ENCODE measurements at regions not wholly inside any gene's neighbourhood (a gene's known extent, or its start where the extent isn't known, plus 50 kb on each side); places are given as distances from the start of the nearest gene placed in this dataset.
"Not testable (repeated sequence)": the region's sequence is repeated elsewhere in the genome, so short reads cannot be mapped to it uniquely, and the experiment has no call there.

GRCh38 chr21:22743085-22743484, 1744.9 kb downstream of the NCAM2 start:
- no peak overlapping the region for H3K4me3 ChIP-seq (ENCODE audit: low read length)
- DNase-seq (ENCODE audit: low read depth, low spot score) = no peak

DNA sequence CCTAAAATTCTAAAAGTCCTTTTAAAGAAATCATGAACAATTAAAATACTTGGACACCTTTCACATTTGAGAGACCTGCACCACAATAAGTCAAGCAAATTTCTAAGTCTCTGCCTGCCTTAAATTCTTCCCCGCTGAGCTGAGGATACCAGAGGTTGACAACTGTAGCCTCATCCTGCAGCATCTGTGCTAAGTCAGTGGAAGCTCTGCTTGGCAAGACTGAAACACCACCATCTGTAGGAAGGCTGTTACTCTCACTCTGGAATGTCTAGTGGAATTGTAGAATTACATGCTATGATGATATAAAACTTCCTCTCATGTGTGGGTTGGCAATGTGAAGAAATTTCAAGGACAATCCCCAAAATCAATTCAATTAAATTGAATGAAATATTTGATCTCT, 1756.5 kb downstream of the NCAM2 start:
- no peak for DNase-seq (ENCODE audit: low read depth, low spot score)
- H3K4me3 ChIP-seq (ENCODE audit: low read length) = no peak overlapping the region

GRCh38 chr21:22758478-22758877, 1760.3 kb downstream of the NCAM2 start:
- H3K4me3 ChIP-seq (ENCODE audit: low read length) = no peak overlapping the region
- no peak for DNase-seq (ENCODE audit: low read depth, low spot score)

GRCh38 chr21:22762463-22762862, 1764.3 kb downstream of the NCAM2 start:
- DNase-seq (ENCODE audit: low read depth, low spot score) = no peak
- no peak overlapping the region for H3K4me3 ChIP-seq (ENCODE audit: low read length)

GRCh38 chr21:22763442-22763841, 1765.2 kb downstream of the NCAM2 start:
- no peak for DNase-seq (ENCODE audit: low read depth, low spot score)
- no peak overlapping the region for H3K4me3 ChIP-seq (ENCODE audit: low read length)

DNA sequence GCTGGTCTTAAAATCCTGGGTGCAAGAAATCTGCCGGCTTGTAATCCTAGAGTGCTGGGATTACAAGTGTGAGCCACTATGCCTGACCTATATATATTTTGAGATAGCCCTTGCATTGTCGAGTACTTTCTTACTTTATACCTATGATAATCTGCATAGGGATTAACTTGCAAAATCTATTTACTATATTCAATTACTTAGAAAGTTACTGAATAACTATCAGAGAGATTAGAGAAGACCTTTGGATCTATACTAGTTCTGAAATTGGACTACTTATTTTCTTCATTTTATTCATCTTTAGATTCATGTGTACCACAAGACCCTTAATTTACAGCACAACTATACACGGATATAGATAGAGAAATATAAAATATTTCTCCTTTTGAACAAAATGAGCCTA, 1766.0 kb downstream of the NCAM2 start:
- DNase-seq (ENCODE audit: low read depth, low spot score) = no peak
- H3K4me3 ChIP-seq (ENCODE audit: low read length) = no peak overlapping the region

DNA sequence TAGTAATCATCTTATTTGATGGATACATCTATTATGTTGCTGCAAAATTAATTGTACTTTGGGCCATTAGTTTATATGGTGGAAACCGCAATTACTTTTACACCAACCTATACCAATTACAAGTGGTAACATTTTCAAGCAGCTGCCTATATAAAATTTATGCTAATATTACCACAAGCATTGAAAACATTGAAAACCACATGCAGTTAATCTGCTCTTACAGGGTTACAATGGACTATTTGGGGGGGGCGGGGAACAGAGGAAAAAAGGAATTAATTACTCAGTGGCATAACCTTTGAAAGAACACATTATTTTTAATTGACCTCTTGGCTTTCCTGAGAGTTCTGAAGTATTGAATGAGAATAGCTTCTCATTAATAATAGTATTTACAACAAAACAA, 1793.2 kb downstream of the NCAM2 start:
- no peak for DNase-seq (ENCODE audit: low read depth, low spot score)
- H3K4me3 ChIP-seq (ENCODE audit: low read length) = no peak overlapping the region

DNA sequence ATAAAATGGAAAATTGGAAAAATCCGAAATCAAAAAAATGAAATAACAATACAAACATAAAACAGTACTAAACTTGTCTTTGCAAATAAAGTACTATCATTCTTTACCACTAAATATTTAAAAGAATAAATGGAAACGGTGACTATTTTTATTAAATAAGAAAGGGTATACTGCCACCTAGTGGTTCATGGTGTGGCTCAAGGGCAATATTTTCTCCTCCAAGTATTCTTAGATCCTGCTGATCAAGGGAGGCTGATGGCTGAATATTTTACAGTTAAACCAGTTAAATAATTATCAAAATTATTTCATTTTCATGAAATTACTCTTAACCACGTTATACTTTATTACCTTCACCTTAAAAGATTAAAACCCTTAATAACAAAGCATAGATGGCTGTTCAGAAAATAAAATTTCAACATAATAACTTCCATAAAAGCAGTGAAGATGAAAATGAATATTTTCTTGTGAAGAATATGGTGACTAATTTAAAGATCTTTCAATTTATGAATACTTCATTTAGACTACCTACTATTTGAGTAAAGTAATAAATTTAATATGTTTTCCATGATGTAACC, 1793.9 kb downstream of the NCAM2 start:
- peak; percentile 58 for DNase-seq (ENCODE audit: low read depth, low spot score)
- no peak overlapping the region for H3K4me3 ChIP-seq (ENCODE audit: low read length)

DNA sequence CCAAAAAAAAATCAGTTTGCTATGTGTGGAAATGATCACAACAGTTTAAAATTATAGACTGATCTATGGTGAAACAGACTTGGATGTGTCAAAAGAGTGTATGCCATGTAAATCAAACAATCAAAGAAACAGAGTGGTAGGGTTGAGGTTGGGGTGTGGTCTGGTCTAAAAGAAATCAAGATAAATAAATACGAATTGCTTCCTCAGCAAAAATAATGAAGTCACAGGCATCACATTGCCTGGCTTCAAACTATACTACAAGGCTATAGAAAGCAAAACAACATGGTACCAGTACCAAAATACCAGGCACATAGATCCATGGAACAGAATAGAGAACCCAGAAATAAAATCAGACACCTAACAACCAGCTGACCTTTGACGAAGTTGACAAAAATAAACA, 1796.9 kb downstream of the NCAM2 start:
- DNase-seq (ENCODE audit: low read depth, low spot score) = no peak
- H3K4me3 ChIP-seq (ENCODE audit: low read length) = no peak overlapping the region

DNA sequence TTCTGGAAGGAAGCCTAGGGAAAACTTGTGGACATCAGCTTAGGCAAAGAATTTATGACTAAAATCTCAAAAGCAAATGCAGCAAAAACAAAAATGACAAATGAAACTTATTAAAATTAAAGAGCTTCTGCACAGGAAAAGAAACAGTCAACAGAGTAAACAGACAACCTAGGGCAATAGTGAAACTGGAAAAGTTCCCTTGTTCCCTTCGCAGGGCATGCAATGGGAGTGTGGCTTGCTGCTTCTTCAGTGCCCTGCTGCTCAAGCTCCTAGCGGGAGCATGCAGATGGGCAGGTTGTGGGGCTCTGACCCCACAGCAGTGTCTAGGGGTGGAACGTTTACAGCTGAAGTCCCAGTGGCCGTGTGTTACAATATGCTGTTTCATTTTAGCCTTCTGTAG, 1797.4 kb downstream of the NCAM2 start:
- no peak overlapping the region for H3K4me3 ChIP-seq (ENCODE audit: low read length)
- DNase-seq (ENCODE audit: low read depth, low spot score) = no peak

DNA sequence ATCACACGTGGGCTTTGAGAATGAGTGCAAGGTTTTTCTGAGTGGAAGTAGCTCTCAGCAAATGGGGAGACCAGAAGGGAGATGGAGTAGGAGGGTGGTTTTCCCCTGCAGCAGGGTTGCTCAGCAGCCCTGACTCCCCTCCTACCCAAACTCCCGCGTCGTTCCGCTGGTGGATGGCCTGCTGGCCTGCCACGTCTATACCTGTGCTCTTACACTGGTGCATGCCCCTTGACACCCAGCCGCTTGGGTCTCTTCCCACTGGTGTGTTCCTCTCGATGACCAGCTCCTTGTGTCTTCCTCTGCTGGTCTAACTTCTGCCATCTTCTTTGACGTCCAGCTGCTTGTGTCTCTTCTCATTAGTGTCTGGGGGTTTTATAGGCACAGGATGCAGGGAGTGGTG, 1797.9 kb downstream of the NCAM2 start:
- DNase-seq (ENCODE audit: low read depth, low spot score) = no peak
- H3K4me3 ChIP-seq (ENCODE audit: low read length) = no peak overlapping the region

GRCh38 chr21:22804151-22804550, 1805.9 kb downstream of the NCAM2 start:
- no peak overlapping the region for H3K4me3 ChIP-seq (ENCODE audit: low read length)
- no peak for DNase-seq (ENCODE audit: low read depth, low spot score)

DNA sequence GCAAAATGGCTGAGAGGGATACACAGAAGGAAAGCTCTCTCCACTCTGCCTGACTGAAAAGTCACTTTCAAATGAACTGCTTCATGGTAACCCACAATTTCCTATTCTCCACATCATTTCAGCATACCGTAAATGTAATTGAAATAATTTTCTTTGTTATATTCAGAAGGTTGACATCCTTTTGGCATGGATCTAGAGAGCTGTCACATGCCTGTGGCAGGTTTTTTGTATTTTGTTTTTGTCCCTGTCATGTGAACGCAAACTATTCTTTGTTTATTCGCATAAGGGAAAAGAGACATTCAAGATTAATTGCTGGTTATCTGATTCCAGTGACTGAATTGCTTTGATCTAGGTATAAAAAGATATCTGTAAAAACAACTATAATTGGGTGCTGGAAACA, 1808.1 kb downstream of the NCAM2 start:
- H3K4me3 ChIP-seq (ENCODE audit: low read length) = no peak overlapping the region
- DNase-seq (ENCODE audit: low read depth, low spot score) = no peak

- H3K4me3 ChIP-seq (ENCODE audit: low read length) = no peak overlapping the region
- no peak for DNase-seq (ENCODE audit: low read depth, low spot score)
Measured at GRCh38 chr21:22813201-22813600, 1815.0 kb downstream of the NCAM2 start.

DNA sequence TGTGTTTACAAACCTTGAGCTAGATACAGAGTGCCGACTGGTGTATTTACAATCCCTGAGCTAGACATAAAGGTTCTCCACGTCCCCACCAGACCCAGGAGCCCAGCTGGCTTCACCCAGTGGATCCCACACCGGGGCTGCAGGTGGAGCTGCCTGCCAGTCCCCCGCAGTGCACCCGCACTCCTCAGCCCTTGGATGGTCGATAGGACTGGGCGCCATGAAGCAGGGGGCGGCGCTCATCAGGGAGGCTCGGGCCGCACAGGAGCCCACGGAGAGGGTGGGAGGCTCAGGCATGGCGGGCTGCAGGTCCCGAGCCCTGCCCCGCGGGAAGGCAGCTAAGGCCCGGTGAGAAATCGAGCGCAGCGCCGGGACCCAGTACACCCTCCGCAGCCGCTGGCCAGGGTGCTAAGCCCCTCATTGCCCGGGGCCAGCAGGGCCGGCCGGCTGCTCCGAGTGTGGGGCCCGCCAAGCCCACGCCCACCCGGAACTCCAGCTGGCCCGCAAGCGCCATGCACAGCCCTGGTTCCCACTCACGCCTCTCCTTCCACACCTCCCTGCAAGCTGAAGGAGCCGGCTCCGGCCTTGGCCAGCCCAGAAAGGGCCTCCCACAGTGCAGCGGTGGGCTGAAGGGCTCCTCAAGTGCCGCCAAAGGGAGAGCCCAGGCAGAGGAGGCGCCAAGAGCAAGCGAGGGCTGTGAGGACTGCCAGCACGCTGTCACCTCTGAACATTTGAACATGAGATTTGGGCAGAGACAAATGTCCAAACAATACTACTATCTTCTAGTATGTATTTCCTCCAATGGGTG, 1820.7 kb downstream of the NCAM2 start:
- H3K4me3 ChIP-seq (ENCODE audit: low read length); DNase-seq (ENCODE audit: low read depth, low spot score): not testable (repeated sequence)

GRCh38 chr21:22827422-22827821, 1829.2 kb downstream of the NCAM2 start:
- no peak overlapping the region for H3K4me3 ChIP-seq (ENCODE audit: low read length)
- no peak for DNase-seq (ENCODE audit: low read depth, low spot score)

- DNase-seq (ENCODE audit: low read depth, low spot score) = no peak
- H3K4me3 ChIP-seq (ENCODE audit: low read length) = no peak overlapping the region
Measured at GRCh38 chr21:22842875-22843274, 1844.7 kb downstream of the NCAM2 start.

GRCh38 chr21:22855581-22855980, 1857.4 kb downstream of the NCAM2 start:
- no peak for DNase-seq (ENCODE audit: low read depth, low spot score)
- H3K4me3 ChIP-seq (ENCODE audit: low read length) = no peak overlapping the region

DNA sequence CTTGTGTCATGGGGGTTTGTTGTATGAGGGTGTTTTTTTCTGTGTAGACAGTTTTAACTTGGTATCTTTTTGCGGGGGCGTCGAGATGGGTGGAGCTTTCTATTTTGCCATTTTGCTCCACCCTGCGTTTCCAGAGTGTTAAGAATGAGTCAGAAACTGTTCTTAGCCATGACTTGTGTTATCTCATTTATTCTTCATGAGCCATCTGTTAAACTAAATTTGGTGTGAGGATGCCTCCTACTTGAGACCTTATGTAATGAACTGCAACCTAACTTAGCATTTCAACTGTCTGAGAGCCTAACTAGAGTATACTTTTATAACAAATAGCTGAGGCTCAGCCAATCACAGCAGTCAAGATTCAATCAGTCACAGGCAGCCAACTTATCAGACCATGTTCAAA, 1873.5 kb downstream of the NCAM2 start:
- no peak for DNase-seq (ENCODE audit: low read depth, low spot score)

GRCh38 chr21:22880573-22880972, 1882.4 kb downstream of the NCAM2 start:
- no peak overlapping the region for H3K4me3 ChIP-seq (ENCODE audit: low read length)
- DNase-seq (ENCODE audit: low read depth, low spot score) = peak; percentile 35

More for the DNA sequence above, 1873.5 kb downstream of the NCAM2 start:
- no peak overlapping the region for H3K4me3 ChIP-seq (ENCODE audit: low read length)

DNA sequence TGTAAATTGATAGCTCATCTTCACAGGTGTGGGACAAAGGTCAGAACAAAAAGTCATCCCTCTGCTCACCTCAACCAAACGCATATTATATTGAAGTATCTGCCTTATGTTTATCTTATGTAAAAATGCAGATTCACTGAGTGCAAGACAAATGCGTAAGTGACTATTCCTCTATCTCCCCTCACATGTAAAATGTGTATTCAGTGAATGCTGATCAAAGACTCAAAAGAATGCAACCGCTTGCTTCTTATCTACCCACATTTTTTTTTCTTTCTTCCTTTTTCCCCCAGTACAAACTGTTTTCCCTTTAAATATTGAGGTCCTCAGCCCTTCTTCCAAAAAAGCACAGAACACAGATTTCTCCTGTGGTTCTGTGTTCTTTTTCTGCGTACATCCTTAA, 1882.9 kb downstream of the NCAM2 start:
- DNase-seq (ENCODE audit: low read depth, low spot score) = no peak
- H3K4me3 ChIP-seq (ENCODE audit: low read length) = no peak overlapping the region

All from Jurkat, Clone E6-1 (cell line).